Esophagus muscularis mucosa (tissue), 2 donors: ENCODE measurements at regions not wholly inside any gene's neighbourhood (a gene's known extent, or its start where the extent isn't known, plus 50 kb on each side); places are given as distances from the start of the nearest gene placed in this dataset.

Experiments
- POLR2A ChIP-seq: fragments of 450-650 bp; IDR thresholded peaks from one replicate; pipeline ENCODE4 v1.6.1; 2017; ENCODE audit warnings: antibody characterized with exemption, moderate library complexity, mild to moderate bottlenecking, low read depth
- POLR2AphosphoS5 ChIP-seq, 2 donors: sonication (generic); formaldehyde crosslinking; IDR thresholded peaks; one replicate each; pipeline ENCODE4 v1.6.1; 2017; ENCODE audit warnings: antibody characterized with exemption in 2 of 2

DNA sequence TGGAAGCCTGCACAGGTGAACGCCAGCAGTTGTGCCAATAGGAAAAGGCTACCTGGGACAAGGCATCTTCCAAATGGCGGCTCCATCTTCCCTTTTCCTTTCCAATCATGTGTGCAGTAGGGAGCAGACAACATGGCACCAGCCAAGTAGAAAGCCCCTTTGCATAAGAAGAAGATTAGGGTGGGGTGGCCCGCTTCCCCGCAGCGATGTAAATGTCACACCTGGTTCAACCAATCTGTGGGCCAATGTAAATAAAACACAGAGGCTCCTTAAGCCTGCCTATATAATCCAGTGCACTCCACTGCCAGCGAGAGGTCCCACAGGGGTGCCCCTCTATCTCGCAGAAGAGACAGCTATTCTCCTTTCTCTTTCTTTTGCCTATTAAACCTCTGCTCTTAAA, 468.4 kb upstream of the CRIM1 start:
- TF ChIP-seq POLR2A: no peak
- TF ChIP-seq POLR2AphosphoS5 (IDR thresholded peaks at IDR 0.05): no peak
